ENCODE measurements at regions not wholly inside any gene's neighbourhood (a gene's known extent, or its start where the extent isn't known, plus 50 kb on each side); places are given as distances from the start of the nearest gene placed in this dataset.

DNA sequence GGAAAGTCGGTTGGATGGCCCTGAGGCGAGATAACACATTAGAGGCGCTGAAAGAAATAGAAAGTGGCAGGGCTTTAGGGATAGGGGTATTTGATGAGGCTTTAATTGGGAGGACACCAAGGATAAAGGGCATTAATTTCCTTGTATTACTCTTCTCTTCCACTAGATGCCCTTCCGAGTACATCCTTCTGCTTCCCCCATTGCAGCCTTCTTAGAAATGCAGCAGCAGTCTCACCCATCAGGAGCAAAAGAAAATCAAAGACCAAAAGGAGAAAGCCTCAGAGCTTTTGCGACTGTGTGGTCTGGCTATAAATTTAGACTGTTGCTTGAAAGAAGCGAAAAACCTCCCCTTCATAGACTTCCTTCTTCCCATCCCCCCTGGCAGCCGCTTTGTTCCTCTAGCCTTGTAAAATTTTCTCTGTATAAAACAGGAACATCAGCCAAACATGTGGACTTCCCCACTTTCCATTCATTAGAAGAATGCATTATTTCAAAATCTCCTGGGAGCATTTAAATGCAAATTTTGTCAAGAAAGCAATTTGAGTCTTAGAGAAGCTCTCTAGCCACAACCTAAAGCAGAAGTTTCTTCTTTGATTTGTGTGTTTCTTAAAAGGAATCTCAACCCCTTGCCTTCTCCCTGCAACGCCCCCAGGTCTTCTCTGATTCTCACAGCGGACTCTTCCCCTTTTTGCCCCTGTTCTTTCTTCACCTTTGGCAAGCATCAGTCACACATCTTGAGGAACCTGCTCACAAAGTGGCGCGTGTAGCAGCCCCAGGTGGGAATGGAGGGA is 76.6 kb downstream of the NDUFS5 start:
- no peaks in the 10 kb centered on the region for H3K9me3 ChIP-seq (ENCODE audit: insufficient read depth, low read length)
- H3K4me3 ChIP-seq (ENCODE audit: low read length): peak overlapping the region; percentile 98
- H3K79me2 ChIP-seq (ENCODE audit: low read length): peaks cover 33% of the 10 kb centered on the region
- no peaks in the 10 kb centered on the region for H3K27me3 ChIP-seq (ENCODE audit: low read depth, low read length)
- peak overlapping the region; percentile 93 for H3K9ac ChIP-seq (ENCODE audit: low read length)
- no peaks in the 10 kb centered on the region for H3K36me3 ChIP-seq (replicated peaks; ENCODE audit: low read depth, low read length)
- peak overlapping the region; percentile 100 for H3K4me2 ChIP-seq (ENCODE audit: low read length)
- H3K4me1 ChIP-seq (ENCODE audit: low read length): peaks cover 36% of the 10 kb centered on the region
- TF ChIP-seq EZH2phosphoT487 (IDR thresholded peaks at IDR 0.05; ENCODE audit: low read depth) (no peak), CTCF (IDR thresholded peaks at IDR 0.05; ENCODE audit: low read depth, low read length) (peak; percentile 52)
- peak overlapping the region; percentile 82 for H3K27ac ChIP-seq (ENCODE audit: low read length)
- peak overlapping the region; percentile 65; the same call in 1 of the 2 replicates for H2AFZ ChIP-seq (ENCODE audit: low read depth, low read length)
- H4K20me1 ChIP-seq (ENCODE audit: insufficient read depth, low read length): no peaks in the 10 kb centered on the region

DNA sequence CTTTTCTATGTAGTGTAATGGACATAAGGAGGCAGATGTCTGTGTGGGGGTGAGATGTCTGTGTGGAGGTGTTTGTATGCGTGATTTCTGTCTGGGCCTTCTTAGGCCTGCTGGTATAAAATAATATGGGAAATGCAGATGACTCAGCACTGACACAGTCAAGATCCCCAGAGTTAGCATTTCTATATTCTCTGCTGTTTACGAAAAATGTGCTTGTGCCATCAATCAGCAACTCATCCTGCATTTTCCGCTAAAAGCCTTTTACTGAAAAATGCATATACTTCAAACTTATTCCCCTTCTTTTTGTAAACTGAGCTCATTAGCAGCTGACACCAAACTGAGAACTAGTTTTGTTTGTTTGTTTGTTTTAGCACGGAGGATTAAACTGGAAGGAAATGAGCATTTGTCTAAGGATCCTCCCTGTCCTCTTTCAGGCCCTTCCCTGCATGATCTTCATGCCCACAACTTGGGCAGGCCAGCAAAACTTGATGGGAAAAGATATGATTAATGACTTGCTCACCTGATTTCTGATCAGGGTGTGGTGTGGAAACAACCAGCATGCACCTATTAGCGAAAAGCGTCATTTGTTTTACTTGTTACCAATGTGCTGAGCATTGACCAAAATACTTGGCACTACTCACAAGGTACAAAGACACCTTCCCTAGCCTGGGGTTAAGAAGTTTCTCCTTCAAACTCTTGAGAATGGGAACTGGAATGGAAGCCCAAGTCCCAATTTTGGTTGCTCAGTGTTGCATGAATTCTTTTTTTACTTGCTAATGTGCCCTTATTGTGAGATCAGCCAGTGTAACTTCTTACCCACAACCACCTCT is 77.4 kb downstream of the NDUFS5 start:
- Histone ChIP-seq H3K79me2 (ENCODE audit: low read length) (peaks cover 42% of the 10 kb centered on the region), H2AFZ (ENCODE audit: low read depth, low read length) (no peak overlapping the region), H3K4me1 (ENCODE audit: low read length) (peaks cover 44% of the 10 kb centered on the region), H3K4me2 (ENCODE audit: low read length) (peak overlapping the region; percentile 100), H4K20me1 (ENCODE audit: insufficient read depth, low read length) (no peaks in the 10 kb centered on the region), H3K4me3 (ENCODE audit: low read length) (peak overlapping the region; percentile 98), H3K9ac (ENCODE audit: low read length) (peak overlapping the region; percentile 93), H3K36me3 (replicated peaks; ENCODE audit: low read depth, low read length) (no peaks in the 10 kb centered on the region), H3K9me3 (ENCODE audit: insufficient read depth, low read length) (no peaks in the 10 kb centered on the region), H3K27me3 (ENCODE audit: low read depth, low read length) (no peaks in the 10 kb centered on the region), H3K27ac (ENCODE audit: low read length) (peak overlapping the region; percentile 82)
- TF ChIP-seq CTCF (IDR thresholded peaks at IDR 0.05; ENCODE audit: low read depth, low read length): no peak
- no peak for TF ChIP-seq EZH2phosphoT487 (IDR thresholded peaks at IDR 0.05; ENCODE audit: low read depth)

GRCh38 chr1:39104158-39105060 is 78.3 kb downstream of the NDUFS5 start:
- Histone ChIP-seq H3K36me3 (replicated peaks; ENCODE audit: low read depth, low read length) (no peaks in the 10 kb centered on the region), H3K79me2 (ENCODE audit: low read length) (peaks cover 50% of the 10 kb centered on the region), H3K4me3 (ENCODE audit: low read length) (peak overlapping the region; percentile 98), H3K4me1 (ENCODE audit: low read length) (peaks cover 49% of the 10 kb centered on the region), H4K20me1 (ENCODE audit: insufficient read depth, low read length) (no peaks in the 10 kb centered on the region), H3K27ac (ENCODE audit: low read length) (peak overlapping the region; percentile 82), H2AFZ (ENCODE audit: low read depth, low read length) (no peak overlapping the region; the same call in 1 of the 2 replicates), H3K9ac (ENCODE audit: low read length) (peak overlapping the region; percentile 93), H3K4me2 (ENCODE audit: low read length) (peak overlapping the region; percentile 100), H3K27me3 (ENCODE audit: low read depth, low read length) (no peaks in the 10 kb centered on the region), H3K9me3 (ENCODE audit: insufficient read depth, low read length) (no peaks in the 10 kb centered on the region)
- no peak for TF ChIP-seq EZH2phosphoT487 (IDR thresholded peaks at IDR 0.05; ENCODE audit: low read depth)
- TF ChIP-seq CTCF (IDR thresholded peaks at IDR 0.05; ENCODE audit: low read depth, low read length): no peak
